HepG2 (cell line): ENCODE measurements at regions not wholly inside any gene's neighbourhood (a gene's known extent, or its start where the extent isn't known, plus 50 kb on each side); places are given as distances from the start of the nearest gene placed in this dataset.

Experiments
- ATAC-seq: fragments of 200-7000 bp; cut with Tn5 transposase; 3 replicates; pipeline ENCODE4 v1.9.1; 2020; ENCODE audit warnings: mild to moderate bottlenecking, moderate library complexity
- BruUV-seq: library from RNA; stranded (reverse); fragments of 400-500 nt; replicated peaks from 2 replicates; lab custom pipeline; 2021; lab: Mats Ljungman, UMichigan
- CTCF ChIA-PET: fragments of 300-600 bp; formaldehyde crosslinking; extraction: SDS; loops from one replicate; lab custom pipeline; 2021; ENCODE audit warnings: low total read pairs, inconsistent platforms, low intra/inter-chr PET ratio; lab: Yijun Ruan, JAX
- POLR2A ChIA-PET: fragments of 350-600 bp; sonication (Branson Sonifier 250); formaldehyde crosslinking; loops from one replicate; lab custom pipeline; 2020; ENCODE audit warnings: antibody characterized with exemption, inconsistent platforms; lab: Yijun Ruan, JAX
- DNase-seq: peaks from one replicate; pipeline ENCODE4 v3.0.0-alpha.2; 2015; ENCODE audit warnings: low spot score
- FAIRE-seq: peaks from 3 replicates; lab custom pipeline; 2011; peaks lifted over from hg19 to GRCh38; lab: Jason Lieb, UNC
- H2AFZ ChIP-seq: one replicate; pipeline ENCODE4 v1.6.1; 2011; ENCODE audit warnings: low read length, inconsistent platforms
- H3K27ac ChIP-seq: fragments of 300-600 bp; 3 replicates; pipeline ENCODE4 v1.8.0; 2011; ENCODE audit warnings: mixed run types, mild to moderate bottlenecking, mixed read lengths, low read length, inconsistent platforms; ENCODE audit not compliant: insufficient read depth; ENCODE audit errors: extremely low read length
- H3K27me3 ChIP-seq, 2 experiments: fragments of 200-600 bp in 1 of 2; 2 replicates in 1 of 2; 3 replicates in 1 of 2; pipeline versions ENCODE4 v1.6.0 to v1.8.0; 2011; ENCODE audit warnings: low read length in 2 of 2, mild to moderate bottlenecking in 2 of 2, moderate library complexity in 2 of 2, inconsistent platforms in 1 of 2; ENCODE audit not compliant: insufficient read depth in 2 of 2, control insufficient read depth in 1 of 2
- H3K36me3 ChIP-seq, 2 experiments: fragments of 200-600 bp in 1 of 2; replicated peaks in 1 of 2; 2 replicates in 1 of 2; 3 replicates in 1 of 2; pipeline versions ENCODE4 v1.5.1 to v1.8.0; 2011; ENCODE audit warnings: low read length in 2 of 2, inconsistent platforms in 1 of 2; ENCODE audit not compliant: insufficient read depth in 2 of 2, control insufficient read depth in 1 of 2
- H3K4me1 ChIP-seq: 2 replicates; pipeline ENCODE4 v1.5.1; 2012; ENCODE audit warnings: low read length, inconsistent platforms; ENCODE audit not compliant: insufficient read depth
- H3K4me2 ChIP-seq: 2 replicates; pipeline ENCODE4 v1.6.0; 2011; ENCODE audit warnings: low read depth, low read length, inconsistent platforms
- H3K4me3 ChIP-seq, 3 experiments: fragments of 200-600 bp in 1 of 3; sonication (generic), shearing (Covaris generic) in 1 of 3; replicated peaks in 1 of 3; 2 replicates each; pipeline ENCODE4 v1.5.1; 2011 to 2016; ENCODE audit warnings: low read length in 3 of 3, inconsistent platforms in 2 of 3, low read depth in 2 of 3, mild to moderate bottlenecking in 2 of 3, control low read depth in 1 of 3, mixed read lengths in 1 of 3; ENCODE audit not compliant: insufficient read depth in 1 of 3
- H3K79me2 ChIP-seq: one replicate; pipeline ENCODE4 v1.6.1; 2011; ENCODE audit warnings: low read length, inconsistent platforms; ENCODE audit not compliant: insufficient read depth
- H3K9ac ChIP-seq: 2 replicates; pipeline ENCODE4 v1.6.0; 2011; ENCODE audit warnings: mild to moderate bottlenecking, low read depth, low read length, inconsistent platforms; ENCODE audit not compliant: insufficient read depth
- H3K9me3 ChIP-seq: 2 replicates; pipeline ENCODE4 v1.5.1; 2012; ENCODE audit warnings: mild to moderate bottlenecking, low read length
- H4K20me1 ChIP-seq: 2 replicates; pipeline ENCODE4 v1.6.0; 2011; ENCODE audit warnings: inconsistent platforms, mild to moderate bottlenecking, low read length, moderate library complexity; ENCODE audit not compliant: insufficient read depth
- PAX8 ChIP-seq: sonication (generic); formaldehyde crosslinking; IDR thresholded peaks from 2 replicates; pipeline ENCODE4 v1.8.0; 2022; ENCODE audit warnings: mild to moderate bottlenecking, missing genetic modification reagents, borderline replicate concordance
- RARG ChIP-seq: sonication (generic); formaldehyde crosslinking; IDR thresholded peaks from 2 replicates; pipeline ENCODE4 v1.4.0; 2020; ENCODE audit warnings: low read depth, mild to moderate bottlenecking, missing genetic modification reagents
- TOE1 ChIP-seq: sonication (generic); formaldehyde crosslinking; IDR thresholded peaks from 2 replicates; pipeline ENCODE4 v1.4.0; 2020; ENCODE audit warnings: mild to moderate bottlenecking, missing genetic modification reagents
- ZFP62 ChIP-seq: sonication (generic); formaldehyde crosslinking; IDR thresholded peaks from 2 replicates; pipeline ENCODE4 v1.4.0; 2020; ENCODE audit warnings: missing genetic modification reagents
- ZNF292 ChIP-seq: sonication (generic); formaldehyde crosslinking; IDR thresholded peaks from 2 replicates; pipeline ENCODE4 v1.8.1; 2022; ENCODE audit warnings: mild to moderate bottlenecking, low read depth, missing genetic modification reagents, borderline replicate concordance
- ZNF431 ChIP-seq: sonication (generic); formaldehyde crosslinking; IDR thresholded peaks from 2 replicates; pipeline ENCODE4 v1.9.0; 2022; ENCODE audit warnings: missing genetic modification reagents, low read depth, mild to moderate bottlenecking, borderline replicate concordance
- WGBS: methylation state at CpG from one replicate; pipeline ENCODE4 v1.1.6; 2017; ENCODE audit warnings: low lambda C conversion rate; 5-methylcytosine and 5-hydroxymethylcytosine counted together
- in situ Hi-C: cut with HindIII; loops from 2 replicates; pipeline ENCODE4 v1.10.0; 2017; ENCODE audit warnings: low pct_unique_long_range_greater_than_20kb; ENCODE audit not compliant: extremely low pct_ligation_motif_present
- intact Hi-C: fragments of 100-400 bp; cut with micrococcal nuclease; formaldehyde crosslinking; loops from one replicate; pipeline ENCODE4 v1.10.0; 2022; ENCODE audit not compliant: unreplicated experiment
- TF ChIP-seq, protein P1 (sequence below): sonication (generic); formaldehyde crosslinking; IDR thresholded peaks from 2 replicates; pipeline ENCODE4 v1.5.0; 2020; ENCODE audit warnings: missing genetic modification reagents

DNA sequence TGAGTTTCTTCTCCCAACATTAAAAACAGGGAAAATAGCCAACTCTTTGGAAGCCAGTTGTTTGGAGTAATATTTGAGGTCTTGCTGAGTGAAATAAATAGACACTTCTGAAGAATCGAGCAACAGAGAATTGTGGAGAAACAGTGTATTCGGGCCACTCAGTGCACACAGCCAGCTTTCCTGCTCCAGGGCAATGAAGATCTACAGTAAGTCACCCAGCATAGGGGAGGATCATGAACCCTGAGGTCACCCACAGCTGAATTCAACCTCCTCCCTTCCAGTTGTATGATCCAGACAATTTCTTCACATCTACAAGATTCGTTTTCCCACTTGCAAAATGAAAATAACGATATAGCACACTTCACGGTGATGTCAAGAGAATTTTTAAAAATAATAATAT, 161.7 kb upstream of the BCL6 start:
- H3K4me1 ChIP-seq: peaks cover 6% of the 10 kb centered on the region; the same call in 1 of the 2 replicates
- FAIRE-seq (no peak), ATAC-seq (no peak), DNase-seq (no peak)
- H3K4me2 ChIP-seq: no peak overlapping the region
- in situ Hi-C loops (no loop called here), intact Hi-C loops (no loop called here)
- CTCF ChIA-PET: no interaction called here
- peaks cover 0 to 9% of the 10 kb centered on the region in 2 experiments; a peak in 1 of 5 replicates for H3K27me3 ChIP-seq
- no peaks in the 10 kb centered on the region for H3K9me3 ChIP-seq
- WGBS: 39% methylated on average over 5 of the region's 5 CpGs
- H2AFZ ChIP-seq: no peak overlapping the region
- no peaks in the 10 kb centered on the region for H3K36me3 ChIP-seq
- no peaks in the 10 kb centered on the region for H4K20me1 ChIP-seq
- POLR2A ChIA-PET: no interaction called here
- no peak overlapping the region for H3K9ac ChIP-seq
- H3K4me3 ChIP-seq: no peak overlapping the region
- H3K27ac ChIP-seq: no peak overlapping the region
- no peaks in the 10 kb centered on the region for H3K79me2 ChIP-seq
- no TSS peak for BruUV-seq
- no peak for TF ChIP-seq ZFP62 (CRISPR knock-in tag)
- TF ChIP-seq RARG (CRISPR knock-in tag): no peak
- no peak for TF ChIP-seq TOE1 (CRISPR knock-in tag)

DNA sequence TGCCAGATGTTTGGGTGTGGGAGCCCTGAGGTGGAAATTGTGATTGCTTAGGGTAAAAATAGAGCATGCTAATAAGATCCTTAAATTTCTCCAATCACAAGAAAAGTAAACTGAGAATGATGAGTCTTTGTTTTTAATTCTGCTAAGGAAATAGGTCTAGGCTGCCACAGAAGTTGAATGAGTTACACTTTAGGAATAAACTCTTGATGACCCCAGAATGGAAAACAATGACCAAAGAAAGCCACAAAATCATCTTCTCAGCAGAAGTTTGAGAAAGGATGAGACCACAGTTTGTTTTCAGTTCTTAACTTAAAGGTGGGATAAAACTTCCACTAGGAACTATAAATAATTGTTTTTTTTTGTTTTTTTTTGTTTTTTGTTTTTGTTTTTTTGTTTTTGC, 164.6 kb upstream of the BCL6 start:
- Histone ChIP-seq H3K9me3 (no peaks in the 10 kb centered on the region), H3K27me3 (peaks cover 0 to 5% of the 10 kb centered on the region in 2 experiments; a peak in 1 of 5 replicates), H3K79me2 (no peaks in the 10 kb centered on the region), H4K20me1 (no peaks in the 10 kb centered on the region), H3K4me2 (no peak overlapping the region), H3K9ac (no peak overlapping the region), H2AFZ (no peak overlapping the region), H3K4me1 (peaks cover 24% of the 10 kb centered on the region), H3K27ac (no peak overlapping the region), H3K4me3 (no peak overlapping the region), H3K36me3 (no peaks in the 10 kb centered on the region)
- in situ Hi-C loops (no loop called here), intact Hi-C loops (loop anchor here (10.0 kb wide), 1 partner anchor 95 kb away; no protein-coding TSS in a partner anchor)
- CTCF ChIA-PET: no interaction called here
- POLR2A ChIA-PET: no interaction called here
- no peak for FAIRE-seq
- TF ChIP-seq ZNF431 (CRISPR knock-in tag) (no peak), ZNF292 (CRISPR knock-in tag) (no peak), PAX8 (CRISPR knock-in tag) (no peak)
- TF ChIP-seq, protein P1, sequence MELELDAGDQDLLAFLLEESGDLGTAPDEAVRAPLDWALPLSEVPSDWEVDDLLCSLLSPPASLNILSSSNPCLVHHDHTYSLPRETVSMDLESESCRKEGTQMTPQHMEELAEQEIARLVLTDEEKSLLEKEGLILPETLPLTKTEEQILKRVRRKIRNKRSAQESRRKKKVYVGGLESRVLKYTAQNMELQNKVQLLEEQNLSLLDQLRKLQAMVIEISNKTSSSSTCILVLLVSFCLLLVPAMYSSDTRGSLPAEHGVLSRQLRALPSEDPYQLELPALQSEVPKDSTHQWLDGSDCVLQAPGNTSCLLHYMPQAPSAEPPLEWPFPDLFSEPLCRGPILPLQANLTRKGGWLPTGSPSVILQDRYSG (CRISPR knock-in tag): no peak
- DNase-seq: no peak
- BruUV-seq: no TSS peak
- no peak for ATAC-seq
